ENCODE measurements at regions not wholly inside any gene's neighbourhood (a gene's known extent, or its start where the extent isn't known, plus 50 kb on each side); places are given as distances from the start of the nearest gene placed in this dataset.
"Not testable (repeated sequence)": the region's sequence is repeated elsewhere in the genome, so short reads cannot be mapped to it uniquely, and the experiment has no call there.

- DNase-seq (ENCODE audit: low read depth in 2 of 2) = no peak
Measured at GRCh38 chr5:40453689-40454088, 226.0 kb upstream of the PTGER4 start.

- DNase-seq (ENCODE audit: low read depth in 2 of 2) = no peak
Measured at GRCh38 chr5:40452874-40453624, 226.7 kb upstream of the PTGER4 start.

DNA sequence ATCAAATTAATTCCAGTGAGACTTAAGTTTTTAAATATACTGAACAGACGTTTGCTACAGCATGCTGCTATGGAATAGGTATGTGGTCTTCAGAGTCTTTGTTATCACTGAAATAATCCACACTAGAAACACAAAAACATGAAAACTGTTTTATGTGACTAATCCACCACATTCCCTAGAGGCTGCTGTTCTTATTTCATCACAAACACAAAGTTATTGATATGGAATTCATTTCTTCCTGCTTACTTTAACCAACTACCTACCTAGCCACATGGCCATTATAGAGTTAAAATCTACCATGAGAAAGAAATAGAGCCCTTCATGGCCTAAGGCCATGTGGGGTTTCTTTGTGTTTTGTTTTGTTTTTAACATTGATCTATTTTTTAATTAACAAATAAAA is 232.3 kb upstream of the PTGER4 start:
- no peak for DNase-seq (ENCODE audit: low read depth in 2 of 2)

GRCh38 chr5:40446910-40447309 is 232.8 kb upstream of the PTGER4 start:
- no peak for DNase-seq (ENCODE audit: low read depth in 2 of 2)

- no peak for DNase-seq (ENCODE audit: low read depth in 2 of 2)
Measured at GRCh38 chr5:40442346-40442745, 237.4 kb upstream of the PTGER4 start.

DNA sequence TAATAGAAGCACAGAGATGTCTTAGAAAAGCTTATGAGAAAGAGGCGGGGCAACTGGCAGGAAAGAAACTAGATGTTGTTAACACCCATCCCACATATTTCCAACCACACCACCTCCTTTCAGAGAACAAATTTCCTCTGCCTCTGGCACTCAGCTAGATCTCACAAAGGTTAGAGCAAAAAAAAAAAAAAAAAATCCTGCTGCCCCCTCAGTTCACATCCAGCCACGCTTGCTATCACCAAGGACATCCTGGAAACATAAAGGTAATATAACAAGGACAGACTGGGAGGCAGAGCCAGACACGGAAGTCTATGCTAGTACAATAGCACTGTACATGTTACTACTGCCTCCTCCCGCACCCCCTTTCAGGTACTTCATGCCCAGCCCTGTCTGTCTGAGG is 238.0 kb upstream of the PTGER4 start:
- peak in 1 of 2 donors; percentile 45 for DNase-seq (ENCODE audit: low read depth in 2 of 2)

DNA sequence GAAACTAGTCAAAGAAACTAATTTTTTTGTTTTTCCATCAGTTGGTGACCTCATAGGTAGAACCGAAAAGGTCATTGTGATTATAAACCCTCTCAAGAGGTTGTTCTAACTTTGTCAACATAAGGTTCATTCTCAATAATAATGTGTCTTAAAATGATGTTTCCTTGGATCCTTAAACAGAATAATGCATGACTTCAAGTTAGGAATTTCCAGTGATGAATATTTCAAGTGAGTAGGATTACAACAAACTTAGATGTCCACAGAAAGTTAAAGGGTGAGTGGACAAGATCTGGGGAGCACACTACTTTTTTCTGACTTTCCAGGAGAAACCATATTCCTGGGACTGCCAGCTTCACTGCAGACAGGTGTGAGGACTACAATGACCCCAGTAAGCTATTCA is 239.0 kb upstream of the PTGER4 start:
- no peak for DNase-seq (ENCODE audit: low read depth in 2 of 2)

DNA sequence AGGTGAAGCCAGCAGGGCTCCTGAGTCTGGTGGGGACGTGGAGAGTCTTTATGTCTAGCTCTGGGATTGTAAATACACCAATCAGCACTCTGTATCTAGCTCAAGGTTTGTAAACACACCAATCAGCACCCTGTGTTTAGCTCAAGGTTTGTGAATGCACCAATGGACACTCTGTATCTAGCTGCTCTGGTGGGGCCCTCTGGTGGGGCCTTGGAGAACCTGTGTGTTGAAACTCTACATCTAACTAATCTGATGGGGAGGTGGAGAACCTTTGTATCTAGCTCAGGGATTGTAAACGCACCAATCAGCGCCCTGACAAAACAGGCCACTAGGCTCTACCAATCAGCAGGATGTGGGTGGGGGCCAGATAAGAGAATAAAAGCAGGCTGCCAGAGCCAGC is 240.6 kb upstream of the PTGER4 start:
- DNase-seq (ENCODE audit: low read depth in 2 of 2) = not testable (repeated sequence)

GRCh38 chr5:40438646-40439045 is 241.1 kb upstream of the PTGER4 start:
- DNase-seq (ENCODE audit: low read depth in 2 of 2) = not testable (repeated sequence)

- no peak for DNase-seq (ENCODE audit: low read depth in 2 of 2)
Measured at GRCh38 chr5:40437452-40437861, 242.3 kb upstream of the PTGER4 start.

DNA sequence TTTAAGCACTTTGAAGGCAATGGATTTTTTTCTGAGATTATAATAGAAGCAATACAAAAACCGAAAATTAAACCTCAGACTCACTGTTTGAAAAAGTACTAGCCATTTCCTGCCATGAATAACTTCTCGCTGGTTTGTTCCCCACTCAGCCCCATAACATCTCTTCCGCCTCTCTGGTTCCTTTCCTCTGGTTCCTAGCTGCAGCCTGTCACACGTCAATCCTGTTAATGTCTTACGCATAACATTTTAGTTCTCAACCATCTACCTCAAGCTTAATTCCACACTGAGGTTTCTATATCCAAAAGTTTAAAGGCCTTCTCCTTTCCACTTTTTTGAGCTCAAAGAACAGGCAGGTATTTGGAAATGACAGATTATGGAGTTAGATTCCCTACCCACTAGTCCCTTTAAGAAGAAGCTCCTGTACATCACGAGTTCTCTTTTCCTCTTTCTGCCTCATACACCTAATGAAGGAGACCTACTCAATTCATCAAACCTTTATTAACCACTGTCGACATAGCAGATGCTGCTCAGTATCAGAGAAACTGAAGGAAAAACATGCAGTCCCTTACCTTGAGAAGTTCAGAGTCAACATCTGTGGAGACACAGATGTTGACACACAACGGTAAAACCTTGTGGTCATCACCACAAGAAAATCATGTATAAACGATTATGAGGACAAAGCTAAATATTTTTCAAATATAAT is 243.0 kb upstream of the PTGER4 start:
- peak in 1 of 2 donors; percentile 21 for DNase-seq (ENCODE audit: low read depth in 2 of 2)

DNA sequence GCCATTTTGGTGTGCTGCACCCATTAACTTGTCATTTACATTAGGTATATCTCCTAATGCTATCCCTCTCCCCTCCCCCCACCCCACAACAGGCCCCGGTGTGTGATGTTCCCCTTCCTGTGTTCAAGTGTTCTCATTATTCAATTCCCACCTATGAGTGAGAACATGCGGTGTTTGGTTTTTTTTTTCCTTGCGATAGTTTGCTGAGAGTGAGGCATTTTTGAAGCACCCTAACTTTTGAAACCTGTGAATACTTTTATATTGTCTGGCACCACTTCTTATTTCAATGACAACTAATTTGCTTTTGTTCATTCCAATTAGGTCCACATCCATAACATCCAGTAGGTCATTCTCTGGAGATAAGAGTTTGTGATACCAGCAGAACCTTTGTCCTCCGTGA is 244.0 kb upstream of the PTGER4 start:
- not testable (repeated sequence) for DNase-seq (ENCODE audit: low read depth in 2 of 2)

DNA sequence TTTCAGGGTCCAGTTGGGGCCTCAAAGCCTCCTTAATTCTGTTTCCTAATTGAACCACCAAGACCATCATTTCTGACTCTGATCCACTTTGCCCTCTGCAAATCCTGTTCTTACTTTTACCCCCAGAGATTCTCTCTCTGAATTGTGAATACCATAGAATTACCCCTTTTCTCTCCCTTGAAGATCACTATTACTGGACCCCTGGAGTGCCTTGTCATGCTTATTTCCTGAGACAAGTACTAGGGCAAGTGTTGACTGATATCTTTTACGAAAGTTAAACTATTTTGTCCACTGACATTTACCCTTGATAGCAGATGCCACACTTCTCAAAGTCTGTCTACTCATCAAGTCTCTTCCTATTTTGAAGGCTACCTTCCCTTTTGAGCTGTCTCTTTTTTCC is 246.9 kb upstream of the PTGER4 start:
- no peak for DNase-seq (ENCODE audit: low read depth in 2 of 2)

DNA sequence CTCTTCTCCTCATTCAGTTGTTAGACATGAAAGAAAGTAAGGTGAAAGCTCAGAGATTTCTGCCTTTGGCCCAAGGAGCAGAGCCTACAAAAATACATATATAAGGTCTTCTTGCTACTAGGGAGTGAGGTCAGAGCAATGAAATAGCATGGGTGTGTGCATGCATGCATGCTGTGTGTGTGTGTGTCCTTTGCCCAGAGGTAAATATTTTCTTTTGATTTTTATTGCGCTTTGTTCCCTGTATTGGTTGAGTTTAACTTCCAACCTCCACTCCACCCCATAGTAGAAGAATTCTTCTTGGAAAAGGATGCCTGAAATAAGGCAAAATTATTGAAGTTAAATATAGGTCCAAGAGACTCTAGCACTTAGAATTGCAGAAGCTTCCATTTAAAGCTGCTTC is 248.0 kb upstream of the PTGER4 start:
- no peak for DNase-seq (ENCODE audit: low read depth in 2 of 2)

- no peak for DNase-seq (ENCODE audit: low read depth in 2 of 2)
Measured at GRCh38 chr5:40430101-40430710, 249.5 kb upstream of the PTGER4 start.

DNA sequence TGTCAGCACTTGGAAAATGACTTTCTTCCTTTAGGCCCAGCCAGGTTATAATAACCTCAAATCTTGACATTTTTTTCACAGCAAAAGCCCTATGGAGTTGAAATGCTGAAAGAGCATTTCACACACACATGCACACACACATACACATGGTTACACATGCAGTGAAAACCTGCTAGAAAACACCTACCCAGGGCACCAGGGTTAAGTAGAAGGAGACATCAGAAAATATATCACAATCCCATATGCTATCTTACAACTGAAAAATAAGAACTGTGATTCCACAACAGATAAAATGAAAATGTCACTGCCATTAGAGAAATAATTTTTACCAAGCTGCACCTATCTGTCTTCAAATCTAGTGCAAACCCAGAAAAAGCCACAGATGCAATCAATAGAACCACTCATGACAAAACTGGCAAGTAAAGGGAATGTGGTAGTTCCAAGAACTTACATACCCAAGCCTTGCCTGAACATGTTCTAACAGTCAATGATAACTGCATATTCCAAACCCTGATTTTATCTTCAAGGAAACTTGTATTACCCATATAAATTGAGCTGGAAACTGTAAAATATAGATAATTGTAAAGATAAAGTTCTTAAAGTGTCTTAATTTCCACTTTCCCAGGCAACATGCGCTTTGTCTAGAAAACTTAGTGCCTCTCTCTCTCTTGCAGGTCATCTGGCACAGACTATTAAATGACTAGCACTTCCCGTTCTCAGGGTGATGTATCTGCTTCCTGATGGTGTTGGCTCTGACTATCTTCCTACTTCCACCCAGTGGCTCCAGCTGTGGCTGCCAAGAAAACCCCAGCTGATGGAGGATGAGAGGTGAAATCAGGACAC is 250.2 kb upstream of the PTGER4 start:
- no peak for DNase-seq (ENCODE audit: low read depth in 2 of 2)

DNA sequence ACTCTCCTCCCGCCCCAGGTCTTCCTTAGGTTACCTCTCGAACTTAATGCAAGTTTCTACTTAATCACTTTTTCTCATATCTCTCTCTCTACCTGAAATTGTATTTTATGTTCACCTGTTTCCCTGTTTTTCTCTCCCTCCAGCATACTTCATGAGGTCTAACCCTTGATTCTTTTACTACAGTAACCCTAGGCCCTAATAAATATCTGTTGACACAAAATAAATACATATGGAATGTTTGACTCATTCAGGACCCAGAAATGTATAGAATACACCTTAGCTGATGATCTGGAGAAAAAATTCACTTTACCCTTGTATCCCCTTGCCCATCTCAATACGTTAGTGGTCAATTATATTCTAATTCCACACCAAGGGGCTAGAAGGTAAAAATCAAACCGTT is 250.9 kb upstream of the PTGER4 start:
- no peak for DNase-seq (ENCODE audit: low read depth in 2 of 2)

DNA sequence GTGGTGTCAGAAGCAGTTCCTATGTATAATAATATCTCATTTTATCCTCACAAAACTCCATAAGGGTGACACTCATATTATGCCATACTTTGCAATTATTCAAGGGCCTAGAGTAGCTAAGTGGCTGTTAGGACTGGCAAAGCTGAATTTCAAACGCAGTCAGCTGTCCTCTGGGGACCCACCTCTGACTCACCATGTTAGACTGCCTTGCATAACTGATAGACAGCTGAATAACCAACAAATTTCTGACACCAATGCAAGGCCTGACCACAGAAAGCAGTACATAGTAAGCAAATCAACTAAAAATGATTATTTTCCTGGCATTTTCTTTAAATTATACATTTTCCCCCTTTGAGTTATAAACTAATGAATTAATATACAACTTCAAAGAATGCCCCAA is 251.6 kb upstream of the PTGER4 start:
- DNase-seq (ENCODE audit: low read depth in 2 of 2) = no peak

GRCh38 chr5:40417046-40417810 is 262.5 kb upstream of the PTGER4 start:
- not testable (repeated sequence) for DNase-seq (ENCODE audit: low read depth in 2 of 2)

GRCh38 chr5:40416588-40416987 is 263.1 kb upstream of the PTGER4 start:
- DNase-seq (ENCODE audit: low read depth in 2 of 2) = no peak

DNA sequence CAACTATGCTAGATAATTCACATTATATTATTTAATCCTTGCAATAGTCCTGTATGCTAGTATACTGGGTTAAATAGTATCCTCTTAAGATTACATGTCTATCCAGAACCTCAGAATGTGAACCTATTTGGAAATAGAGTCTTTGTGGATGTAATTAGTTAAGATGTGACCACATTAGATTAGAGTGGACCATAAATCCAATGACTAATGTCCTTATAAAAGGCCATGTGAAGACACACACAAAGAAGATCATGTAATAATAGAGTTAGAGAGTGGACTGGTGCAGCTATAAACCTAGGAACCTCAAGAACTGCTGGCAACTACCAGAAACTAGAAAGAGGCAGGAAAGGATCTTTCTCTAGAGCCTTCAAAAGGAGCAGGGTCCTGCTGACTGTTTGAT is 263.6 kb upstream of the PTGER4 start:
- DNase-seq (ENCODE audit: low read depth in 2 of 2) = no peak
